DMS153 (cell line): ENCODE measurements at regions not wholly inside any gene's neighbourhood (a gene's known extent, or its start where the extent isn't known, plus 50 kb on each side); places are given as distances from the start of the nearest gene placed in this dataset.

ENCODE experiments used
- DNase-seq: peaks from one replicate; lab custom pipeline; 2025; lab: John Stamatoyannopoulos, UW

- DNase-seq, result no peak
Observed at GRCh38 chr15:97815835-97816234, 144.7 kb upstream of the ARRDC4 start.

- DNase-seq, result no peak
Observed at GRCh38 chr15:97817276-97817890, 143.1 kb upstream of the ARRDC4 start.

- no peak for DNase-seq
Observed at GRCh38 chr15:97836003-97836402, 124.5 kb upstream of the ARRDC4 start.

- no peak for DNase-seq
Observed at GRCh38 chr15:97837896-97838295, 122.6 kb upstream of the ARRDC4 start.

- no peak for DNase-seq
Observed at GRCh38 chr15:97838606-97839210, 121.8 kb upstream of the ARRDC4 start.

- no peak for DNase-seq
Observed at GRCh38 chr15:97840501-97840900, 120.0 kb upstream of the ARRDC4 start.

- no peak for DNase-seq
Observed at GRCh38 chr15:97841558-97841957, 118.9 kb upstream of the ARRDC4 start.

- DNase-seq, result no peak
Observed at GRCh38 chr15:97849183-97849582, 111.3 kb upstream of the ARRDC4 start.

GRCh38 chr15:97858296-97858695, 102.2 kb upstream of the ARRDC4 start:
- DNase-seq, result no peak

GRCh38 chr15:97861529-97862260, 98.8 kb upstream of the ARRDC4 start:
- DNase-seq, result no peak

- no peak for DNase-seq
Observed at GRCh38 chr15:97866959-97867358, 93.5 kb upstream of the ARRDC4 start.

GRCh38 chr15:97867870-97868269, 92.6 kb upstream of the ARRDC4 start:
- DNase-seq, result no peak

- no peak for DNase-seq
Observed at GRCh38 chr15:97868981-97869380, 91.5 kb upstream of the ARRDC4 start.

- no peak for DNase-seq
Observed at GRCh38 chr15:97870771-97871170, 89.7 kb upstream of the ARRDC4 start.

- no peak for DNase-seq
Observed at GRCh38 chr15:97874139-97874538, 86.4 kb upstream of the ARRDC4 start.

- no peak for DNase-seq
Observed at GRCh38 chr15:97875025-97875512, 85.4 kb upstream of the ARRDC4 start.

- peak; percentile 9 for DNase-seq
Observed at GRCh38 chr15:97875513-97876280, 84.8 kb upstream of the ARRDC4 start.

- no peak for DNase-seq
Observed at GRCh38 chr15:97876281-97876675, 84.2 kb upstream of the ARRDC4 start.

- no peak for DNase-seq
Observed at GRCh38 chr15:97881346-97881965, 79.0 kb upstream of the ARRDC4 start.

GRCh38 chr15:97884513-97885131, 75.9 kb upstream of the ARRDC4 start:
- no peak for DNase-seq

- no peak for DNase-seq
Observed at GRCh38 chr15:97890307-97890706, 70.2 kb upstream of the ARRDC4 start.
